B cell (primary cell): ENCODE measurements at regions not wholly inside any gene's neighbourhood (a gene's known extent, or its start where the extent isn't known, plus 50 kb on each side); places are given as distances from the start of the nearest gene placed in this dataset.

Source experiments
- EZH2 ChIP-seq: IDR thresholded peaks from 2 replicates; pipeline ENCODE4 v1.6.1; 2012; ENCODE audit warnings: borderline replicate concordance, low read depth, mild to moderate bottlenecking, moderate library complexity, low read length; ENCODE audit not compliant: insufficient read depth, poor library complexity, severe bottlenecking
- TF ChIP-seq, protein P1 (sequence below): fragments of 200-600 bp; IDR thresholded peaks from one replicate; pipeline ENCODE4 v1.8.0; 2022; ENCODE audit warnings: antibody characterized with exemption, mild to moderate bottlenecking

DNA sequence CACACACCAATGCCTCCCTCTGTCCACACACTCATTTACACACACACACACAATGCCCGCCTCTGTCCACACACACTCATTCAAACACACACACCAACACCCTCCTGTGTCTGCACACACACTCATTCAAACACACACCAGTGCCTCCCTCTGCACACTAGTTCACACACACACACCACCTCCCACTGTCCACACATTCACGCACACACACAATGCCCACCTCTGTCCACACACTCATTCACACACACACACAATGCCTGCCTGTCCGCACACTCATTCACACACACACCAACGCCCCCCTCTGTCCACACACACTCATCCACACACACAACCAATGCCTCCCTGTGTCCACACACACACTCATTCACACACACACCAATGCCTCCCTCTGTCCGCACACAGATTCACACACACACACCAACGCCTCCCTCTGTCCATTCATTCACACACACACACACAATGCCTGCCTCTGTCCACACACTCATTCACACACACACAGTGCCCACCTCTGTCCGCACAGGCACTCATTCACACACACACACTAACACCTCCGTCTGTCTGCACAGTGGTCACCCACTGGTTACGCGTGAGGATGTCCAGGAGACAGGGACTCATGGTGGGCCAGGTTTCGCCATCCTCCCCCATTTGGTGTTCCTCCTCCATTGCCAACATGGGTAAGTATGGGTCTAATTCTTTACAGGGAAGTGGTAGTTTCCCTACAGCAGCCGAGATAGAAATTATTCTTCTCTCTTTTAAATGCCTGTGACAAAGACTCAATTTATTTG is 62.4 kb upstream of the THBS2 start:
- TF ChIP-seq, protein P1, sequence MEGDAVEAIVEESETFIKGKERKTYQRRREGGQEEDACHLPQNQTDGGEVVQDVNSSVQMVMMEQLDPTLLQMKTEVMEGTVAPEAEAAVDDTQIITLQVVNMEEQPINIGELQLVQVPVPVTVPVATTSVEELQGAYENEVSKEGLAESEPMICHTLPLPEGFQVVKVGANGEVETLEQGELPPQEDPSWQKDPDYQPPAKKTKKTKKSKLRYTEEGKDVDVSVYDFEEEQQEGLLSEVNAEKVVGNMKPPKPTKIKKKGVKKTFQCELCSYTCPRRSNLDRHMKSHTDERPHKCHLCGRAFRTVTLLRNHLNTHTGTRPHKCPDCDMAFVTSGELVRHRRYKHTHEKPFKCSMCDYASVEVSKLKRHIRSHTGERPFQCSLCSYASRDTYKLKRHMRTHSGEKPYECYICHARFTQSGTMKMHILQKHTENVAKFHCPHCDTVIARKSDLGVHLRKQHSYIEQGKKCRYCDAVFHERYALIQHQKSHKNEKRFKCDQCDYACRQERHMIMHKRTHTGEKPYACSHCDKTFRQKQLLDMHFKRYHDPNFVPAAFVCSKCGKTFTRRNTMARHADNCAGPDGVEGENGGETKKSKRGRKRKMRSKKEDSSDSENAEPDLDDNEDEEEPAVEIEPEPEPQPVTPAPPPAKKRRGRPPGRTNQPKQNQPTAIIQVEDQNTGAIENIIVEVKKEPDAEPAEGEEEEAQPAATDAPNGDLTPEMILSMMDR = no peak
- no peak for TF ChIP-seq EZH2
